ENCODE measurements at regions not wholly inside any gene's neighbourhood (a gene's known extent, or its start where the extent isn't known, plus 50 kb on each side); places are given as distances from the start of the nearest gene placed in this dataset.

- TF ChIP-seq ZMYM4 (CRISPR knock-in tag; IDR thresholded peaks at IDR 0.05): no peak
- TF ChIP-seq NFYB (CRISPR knock-in tag; IDR thresholded peaks at IDR 0.05): no peak
- no peak for TF ChIP-seq CREM (IDR thresholded peaks at IDR 0.05)
- TF ChIP-seq CREM (CRISPR knock-in tag; IDR thresholded peaks at IDR 0.05): no peak
- TF ChIP-seq POLR2A (IDR thresholded peaks at IDR 0.05; ENCODE audit: insufficient read depth in 1 of 2, low read depth in 2 of 2, low read length in 2 of 2): no peak
- no peak for TF ChIP-seq YY1 (IDR thresholded peaks at IDR 0.05; ENCODE audit: insufficient read depth, insufficient replicate concordance, low read depth, low read length)
- no peak for TF ChIP-seq SNAPC2 (CRISPR knock-in tag; IDR thresholded peaks at IDR 0.05)
- no peak for TF ChIP-seq ZHX1 (CRISPR knock-in tag; IDR thresholded peaks at IDR 0.05; ENCODE audit: low read depth)
- TF ChIP-seq ZBTB10 (CRISPR knock-in tag; IDR thresholded peaks at IDR 0.05; ENCODE audit: borderline replicate concordance): no peak
- TF ChIP-seq PATZ1 (CRISPR knock-in tag; IDR thresholded peaks at IDR 0.05): no peak
- no peak for TF ChIP-seq ZMAT5 (CRISPR knock-in tag; IDR thresholded peaks at IDR 0.05; ENCODE audit: borderline replicate concordance, low read depth)
- no peak for TF ChIP-seq PHF8 (CRISPR knock-in tag; IDR thresholded peaks at IDR 0.05)
- no peak for TF ChIP-seq PBX3 (CRISPR knock-in tag; IDR thresholded peaks at IDR 0.05; ENCODE audit: borderline replicate concordance)
Observed at GRCh38 chr13:61905054-61905453, 489.4 kb upstream of the PCDH20 start.
